ENCODE measurements at regions not wholly inside any gene's neighbourhood (a gene's known extent, or its start where the extent isn't known, plus 50 kb on each side); places are given as distances from the start of the nearest gene placed in this dataset.

DNA sequence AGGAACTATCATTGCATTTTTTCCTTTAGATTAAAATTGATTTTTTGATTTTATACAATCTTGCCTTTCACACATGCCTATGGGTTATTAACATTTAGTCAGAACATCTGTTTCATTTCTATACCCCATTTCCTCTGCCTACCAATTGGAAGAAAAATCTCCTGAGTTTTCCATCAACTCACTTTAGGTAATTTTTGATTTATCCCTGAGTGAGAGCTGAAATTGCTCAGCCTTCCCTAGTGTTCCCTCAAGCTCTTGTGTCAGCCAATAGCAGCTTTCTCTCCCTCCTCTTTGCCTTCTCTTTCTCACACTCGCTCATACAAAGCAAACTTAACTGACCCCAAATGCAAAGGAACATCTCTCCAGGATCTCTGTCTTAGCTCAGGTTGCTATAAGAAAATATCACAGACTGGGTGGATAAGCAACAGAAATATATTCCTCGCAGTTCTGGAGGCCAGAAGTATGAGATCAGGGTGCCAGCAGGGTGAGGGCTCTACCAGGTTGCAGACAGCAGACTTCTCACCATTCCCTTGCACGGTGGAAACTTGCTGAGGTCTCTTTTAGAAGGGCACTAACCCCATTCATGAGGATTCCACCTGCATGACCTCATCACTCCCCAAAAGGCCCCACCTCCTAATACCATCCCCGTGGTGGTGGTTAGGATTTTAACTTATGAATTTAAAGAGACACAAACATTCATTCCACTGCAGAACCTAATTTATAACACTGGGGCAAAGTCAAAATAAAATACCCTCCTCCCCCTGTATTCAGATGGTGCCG lies 224.2 kb upstream of the SFSWAP start:
- DNase-seq = no peak
- H3K9me3 Mint-ChIP-seq = no peaks in the 10 kb centered on the region
- H3K4me3 Mint-ChIP-seq = no peak overlapping the region
- H3K27me3 Mint-ChIP-seq (ENCODE audit: low read depth in 3 of 3) = peaks cover 0 to 4% (median 2%) of the 10 kb centered on the region in 3 donors
- no peaks in the 10 kb centered on the region for H3K36me3 Mint-ChIP-seq
- no peaks in the 10 kb centered on the region for H3K4me1 Mint-ChIP-seq
- H3K27ac Mint-ChIP-seq = no peak overlapping the region

DNA sequence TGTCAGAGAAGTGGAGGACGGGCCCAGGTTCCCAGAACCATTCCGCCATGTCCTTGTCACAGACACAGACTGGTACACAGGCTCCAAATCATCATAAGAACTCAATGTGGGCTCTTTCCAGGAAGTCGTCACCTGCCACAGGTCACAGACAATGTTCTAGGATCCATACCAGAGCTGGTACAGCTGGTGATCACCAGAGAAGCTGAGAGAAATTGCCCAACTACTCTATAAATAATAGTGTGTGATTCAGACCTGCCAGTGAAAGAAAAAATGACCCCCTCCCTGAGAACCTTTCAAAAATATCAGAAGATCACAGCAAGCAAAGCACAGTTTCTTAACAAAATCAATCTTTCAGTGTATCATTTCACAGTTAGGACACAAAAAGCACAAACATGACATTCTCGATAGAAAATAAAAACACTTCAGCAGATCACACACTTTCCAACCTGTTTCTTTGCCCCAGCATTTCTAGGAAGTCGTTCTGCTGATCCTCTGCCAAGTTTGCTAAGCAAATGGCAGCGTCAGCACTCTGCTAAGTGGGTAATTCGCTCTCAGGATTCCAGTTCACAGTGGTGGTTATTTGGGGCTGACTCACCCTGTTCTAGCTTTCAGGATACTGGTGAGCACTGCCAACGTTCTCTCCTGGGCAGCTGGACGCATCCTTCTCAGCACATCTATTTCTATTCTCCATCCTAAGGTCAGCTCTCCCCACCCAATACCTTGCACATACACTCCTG lies 223.3 kb upstream of the SFSWAP start:
- no peaks in the 10 kb centered on the region for H3K36me3 Mint-ChIP-seq
- H3K4me1 Mint-ChIP-seq = no peaks in the 10 kb centered on the region
- peaks cover 0 to 4% (median 0%) of the 10 kb centered on the region in 3 donors for H3K27me3 Mint-ChIP-seq (ENCODE audit: low read depth in 3 of 3)
- no peak for DNase-seq
- no peak overlapping the region for H3K4me3 Mint-ChIP-seq
- no peak overlapping the region for H3K27ac Mint-ChIP-seq
- no peaks in the 10 kb centered on the region for H3K9me3 Mint-ChIP-seq

GRCh38 chr12:131489718-131490117 lies 221.2 kb upstream of the SFSWAP start:
- no peak overlapping the region for H3K27ac Mint-ChIP-seq
- no peaks in the 10 kb centered on the region for H3K4me1 Mint-ChIP-seq
- H3K27me3 Mint-ChIP-seq (ENCODE audit: low read depth in 3 of 3) = no peaks in the 10 kb centered on the region
- H3K4me3 Mint-ChIP-seq = no peak overlapping the region
- DNase-seq = no peak
- no peaks in the 10 kb centered on the region for H3K9me3 Mint-ChIP-seq
- no peaks in the 10 kb centered on the region for H3K36me3 Mint-ChIP-seq

DNA sequence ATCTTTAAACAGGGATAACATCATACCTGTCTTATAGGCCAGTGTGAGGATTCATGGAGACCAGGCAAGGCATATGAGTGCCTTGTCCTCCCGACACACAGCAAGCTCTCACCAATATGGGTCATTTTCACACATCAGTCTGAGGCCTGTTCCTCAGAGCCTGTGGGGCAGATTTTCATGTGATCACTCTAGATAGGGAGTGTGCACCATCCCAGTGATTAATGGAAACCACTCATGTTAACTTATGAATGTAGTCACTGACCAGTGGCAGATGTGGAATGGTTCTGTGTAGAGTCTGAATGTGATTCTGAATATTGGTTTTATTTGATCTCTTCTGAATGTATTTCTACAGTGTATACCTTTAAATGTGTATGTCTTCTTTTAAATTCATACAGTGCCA lies 219.7 kb upstream of the SFSWAP start:
- Mint-ChIP-seq H3K4me1 (no peaks in the 10 kb centered on the region), H3K27ac (no peak overlapping the region), H3K36me3 (no peaks in the 10 kb centered on the region), H3K4me3 (no peak overlapping the region), H3K9me3 (no peaks in the 10 kb centered on the region), H3K27me3 (ENCODE audit: low read depth in 3 of 3) (peaks cover 0 to 8% (median 0%) of the 10 kb centered on the region in 3 donors)
- no peak for DNase-seq

DNA sequence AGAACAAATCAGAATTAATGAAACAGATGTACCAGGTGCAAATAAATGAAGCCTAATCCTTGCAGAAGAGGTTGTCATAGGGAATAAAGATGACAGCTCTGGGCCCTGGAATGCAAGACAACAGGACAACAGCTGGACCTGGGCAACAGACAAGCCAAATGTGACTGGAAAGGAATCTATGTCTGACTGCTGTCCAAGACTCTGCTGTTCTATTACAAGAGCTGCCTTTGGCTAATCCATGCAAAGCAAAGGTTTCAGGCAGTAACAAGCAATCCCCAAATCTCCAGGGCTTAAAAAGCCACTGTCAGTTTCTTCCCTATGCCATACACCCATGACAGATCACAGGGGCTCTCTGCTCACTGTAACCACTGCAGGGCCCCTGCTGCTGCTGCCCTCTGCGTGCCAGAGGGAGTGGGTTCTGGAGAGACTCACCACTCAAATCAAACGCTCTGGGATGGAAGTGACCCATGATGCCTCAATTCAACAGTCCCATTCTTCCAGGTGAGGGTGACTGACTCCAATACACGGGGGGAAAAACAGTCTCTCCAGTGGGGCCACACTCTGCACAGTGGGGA lies 218.9 kb upstream of the SFSWAP start:
- Mint-ChIP-seq H3K27ac (no peak overlapping the region), H3K4me3 (no peak overlapping the region), H3K4me1 (no peaks in the 10 kb centered on the region), H3K27me3 (ENCODE audit: low read depth in 3 of 3) (peaks cover 0 to 8% (median 0%) of the 10 kb centered on the region in 3 donors), H3K9me3 (no peaks in the 10 kb centered on the region), H3K36me3 (no peaks in the 10 kb centered on the region)
- DNase-seq = no peak

- Mint-ChIP-seq H3K27me3 (ENCODE audit: low read depth in 3 of 3) (peaks cover 0 to 8% (median 0%) of the 10 kb centered on the region in 3 donors), H3K9me3 (no peaks in the 10 kb centered on the region), H3K4me3 (no peak overlapping the region), H3K27ac (no peak overlapping the region), H3K4me1 (no peaks in the 10 kb centered on the region), H3K36me3 (no peaks in the 10 kb centered on the region)
- DNase-seq = no peak
These were observed 217.6 kb upstream of the SFSWAP start for GRCh38 chr12:131493068-131493826.

- H3K36me3 Mint-ChIP-seq = no peaks in the 10 kb centered on the region
- H3K27me3 Mint-ChIP-seq (ENCODE audit: low read depth in 3 of 3) = peaks cover 0 to 8% (median 0%) of the 10 kb centered on the region in 3 donors
- no peaks in the 10 kb centered on the region for H3K4me1 Mint-ChIP-seq
- no peaks in the 10 kb centered on the region for H3K9me3 Mint-ChIP-seq
- no peak overlapping the region for H3K4me3 Mint-ChIP-seq
- DNase-seq = no peak
- no peak overlapping the region for H3K27ac Mint-ChIP-seq
These were observed 216.7 kb upstream of the SFSWAP start for GRCh38 chr12:131494216-131494615.

GRCh38 chr12:131494741-131495524 lies 216.0 kb upstream of the SFSWAP start:
- Mint-ChIP-seq H3K9me3 (no peaks in the 10 kb centered on the region), H3K27ac (no peak overlapping the region)
- no peak for DNase-seq

GRCh38 chr12:131497966-131498365 lies 212.9 kb upstream of the SFSWAP start:
- Mint-ChIP-seq H3K9me3 (no peaks in the 10 kb centered on the region), H3K27me3 (ENCODE audit: low read depth in 3 of 3) (peaks cover 0 to 8% (median 0%) of the 10 kb centered on the region in 3 donors), H3K4me3 (no peak overlapping the region), H3K4me1 (no peaks in the 10 kb centered on the region), H3K27ac (no peak overlapping the region), H3K36me3 (no peaks in the 10 kb centered on the region)
- no peak for DNase-seq

More at GRCh38 chr12:131494741-131495524, 216.0 kb upstream of the SFSWAP start:
- H3K36me3 Mint-ChIP-seq = no peaks in the 10 kb centered on the region
- H3K27me3 Mint-ChIP-seq (ENCODE audit: low read depth in 3 of 3) = peaks cover 0 to 8% (median 0%) of the 10 kb centered on the region in 3 donors
- H3K4me1 Mint-ChIP-seq = no peaks in the 10 kb centered on the region
- no peak overlapping the region for H3K4me3 Mint-ChIP-seq

GRCh38 chr12:131499160-131499863 lies 211.6 kb upstream of the SFSWAP start:
- no peak for DNase-seq
- Mint-ChIP-seq H3K4me1 (no peaks in the 10 kb centered on the region), H3K4me3 (no peak overlapping the region), H3K9me3 (no peaks in the 10 kb centered on the region), H3K27ac (peak overlapping the region in 1 of 6 donors; percentile 1), H3K27me3 (ENCODE audit: low read depth in 3 of 3) (peaks cover 0 to 8% (median 3%) of the 10 kb centered on the region in 3 donors), H3K36me3 (no peaks in the 10 kb centered on the region)

DNA sequence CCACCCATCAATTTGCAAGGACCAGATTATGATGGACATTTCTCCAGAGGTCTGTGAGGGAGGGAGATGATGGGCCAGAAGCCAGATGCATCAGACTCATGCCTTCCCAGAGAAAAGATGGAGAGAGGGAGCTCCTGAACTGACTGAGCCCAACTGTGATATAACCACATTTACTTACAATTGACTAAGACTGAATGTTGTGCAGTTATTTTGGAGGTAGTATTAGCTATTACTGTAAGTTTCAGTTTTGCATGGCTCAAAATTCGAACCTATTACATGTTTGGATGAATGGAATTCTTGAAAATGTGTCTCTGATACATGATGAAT lies 211.1 kb upstream of the SFSWAP start:
- Mint-ChIP-seq H3K4me3 (no peak overlapping the region), H3K9me3 (no peaks in the 10 kb centered on the region), H3K27ac (no peak overlapping the region), H3K4me1 (no peaks in the 10 kb centered on the region), H3K36me3 (no peaks in the 10 kb centered on the region), H3K27me3 (ENCODE audit: low read depth in 3 of 3) (peaks cover 0 to 8% (median 6%) of the 10 kb centered on the region in 3 donors)
- DNase-seq = no peak

GRCh38 chr12:131500564-131500963 lies 210.3 kb upstream of the SFSWAP start:
- Mint-ChIP-seq H3K27ac (no peak overlapping the region), H3K4me1 (no peaks in the 10 kb centered on the region), H3K9me3 (no peaks in the 10 kb centered on the region)

DNA sequence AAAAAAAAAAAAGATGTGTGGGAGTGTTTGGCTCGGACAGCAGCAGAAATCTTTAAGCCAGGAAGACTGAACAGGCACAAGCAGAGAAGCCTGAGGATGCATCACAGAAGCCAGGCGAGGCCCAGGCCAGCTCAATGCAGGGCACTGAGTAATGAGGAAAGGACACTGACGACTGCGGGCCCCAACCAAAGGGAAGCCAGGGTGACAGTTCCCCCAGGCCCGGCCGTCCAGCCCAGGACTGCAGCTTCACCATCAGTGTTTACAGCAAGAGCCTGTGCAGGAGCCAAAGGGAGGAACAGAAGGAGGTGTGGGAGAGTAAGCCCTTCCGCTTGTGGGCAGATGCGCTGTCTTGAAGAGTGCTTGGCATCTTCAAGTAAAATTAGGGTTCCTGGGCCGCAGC lies 205.3 kb upstream of the SFSWAP start:
- Mint-ChIP-seq H3K9me3 (no peaks in the 10 kb centered on the region), H3K27me3 (ENCODE audit: low read depth in 3 of 3) (peaks cover 6 to 10% (median 10%) of the 10 kb centered on the region in 3 donors)

More at GRCh38 chr12:131500564-131500963, 210.3 kb upstream of the SFSWAP start:
- H3K36me3 Mint-ChIP-seq = no peaks in the 10 kb centered on the region
- no peak for DNase-seq
- peaks cover 0 to 6% (median 3%) of the 10 kb centered on the region in 3 donors for H3K27me3 Mint-ChIP-seq (ENCODE audit: low read depth in 3 of 3)
- H3K4me3 Mint-ChIP-seq = no peak overlapping the region

More for the DNA sequence above, 205.3 kb upstream of the SFSWAP start:
- H3K27ac Mint-ChIP-seq = no peak overlapping the region
- no peaks in the 10 kb centered on the region for H3K36me3 Mint-ChIP-seq
- H3K4me3 Mint-ChIP-seq = no peak overlapping the region
- peaks cover 5 to 9% of the 10 kb centered on the region in 2 donors for H3K4me1 Mint-ChIP-seq
- DNase-seq = no peak

All from immature natural killer cell (primary cell).